ENCODE measurements at regions not wholly inside any gene's neighbourhood (a gene's known extent, or its start where the extent isn't known, plus 50 kb on each side); places are given as distances from the start of the nearest gene placed in this dataset.

GRCh38 chr18:26723981-26724380 is 141.5 kb downstream of the AQP4 start:
- ATAC-seq, result no peak
- TF ChIP-seq ZC3H10 (CRISPR knock-in tag; IDR thresholded peaks at IDR 0.05) (no peak), OSR1 (CRISPR knock-in tag; IDR thresholded peaks at IDR 0.05) (no peak), CSDC2 (CRISPR knock-in tag; IDR thresholded peaks at IDR 0.05) (no peak)

GRCh38 chr18:26722565-26722931 is 143.0 kb downstream of the AQP4 start:
- ATAC-seq, result no peak
- TF ChIP-seq CSRNP3 (CRISPR knock-in tag; IDR thresholded peaks at IDR 0.05) (no peak), OSR1 (CRISPR knock-in tag; IDR thresholded peaks at IDR 0.05) (no peak), ZC3H10 (CRISPR knock-in tag; IDR thresholded peaks at IDR 0.05) (no peak), ARNTL (CRISPR knock-in tag; IDR thresholded peaks at IDR 0.05; ENCODE audit: borderline replicate concordance, low read depth) (no peak), ZNF70 (CRISPR knock-in tag; IDR thresholded peaks at IDR 0.05) (no peak), BACH2 (CRISPR knock-in tag; IDR thresholded peaks at IDR 0.05; ENCODE audit: borderline replicate concordance) (no peak), CSDC2 (CRISPR knock-in tag; IDR thresholded peaks at IDR 0.05) (no peak), SNAI2 (CRISPR knock-in tag; IDR thresholded peaks at IDR 0.05) (no peak), TSHZ2 (CRISPR knock-in tag; IDR thresholded peaks at IDR 0.05) (no peak), CREB5 (CRISPR knock-in tag; IDR thresholded peaks at IDR 0.05; ENCODE audit: low read depth) (no peak), PPARA (CRISPR knock-in tag; IDR thresholded peaks at IDR 0.05; ENCODE audit: borderline replicate concordance) (no peak), RARB (CRISPR knock-in tag; IDR thresholded peaks at IDR 0.05) (no peak)

- no peak for ATAC-seq
Observed at GRCh38 chr18:26721854-26722564, 143.5 kb downstream of the AQP4 start.

More at GRCh38 chr18:26721854-26722564, 143.5 kb downstream of the AQP4 start:
- no peak for TF ChIP-seq ZNF8 (CRISPR knock-in tag; IDR thresholded peaks at IDR 0.05)
- no peak for TF ChIP-seq TSHZ2 (CRISPR knock-in tag; IDR thresholded peaks at IDR 0.05)
- TF ChIP-seq ESRRG (CRISPR knock-in tag; IDR thresholded peaks at IDR 0.05), result no peak
- TF ChIP-seq GLIS3 (CRISPR knock-in tag; IDR thresholded peaks at IDR 0.05), result no peak
- no peak for TF ChIP-seq ARNTL (CRISPR knock-in tag; IDR thresholded peaks at IDR 0.05; ENCODE audit: borderline replicate concordance, low read depth)
- no peak for TF ChIP-seq TCF4 (CRISPR knock-in tag; IDR thresholded peaks at IDR 0.05; ENCODE audit: borderline replicate concordance)
- no peak for TF ChIP-seq ZNF565 (CRISPR knock-in tag; conservative IDR thresholded peaks at IDR 0.05; ENCODE audit: low read depth)
- TF ChIP-seq TOX (CRISPR knock-in tag; IDR thresholded peaks at IDR 0.05; ENCODE audit: borderline replicate concordance), result no peak
- no peak for TF ChIP-seq CREB5 (CRISPR knock-in tag; IDR thresholded peaks at IDR 0.05; ENCODE audit: low read depth)
- TF ChIP-seq ZNF70 (CRISPR knock-in tag; IDR thresholded peaks at IDR 0.05), result no peak
- TF ChIP-seq SNAI2 (CRISPR knock-in tag; IDR thresholded peaks at IDR 0.05), result no peak
- no peak for TF ChIP-seq ZFP30 (CRISPR knock-in tag; IDR thresholded peaks at IDR 0.05)
- no peak for TF ChIP-seq ISL1 (CRISPR knock-in tag; IDR thresholded peaks at IDR 0.05)
- TF ChIP-seq PATZ1 (CRISPR knock-in tag; IDR thresholded peaks at IDR 0.05; ENCODE audit: borderline replicate concordance), result no peak
- no peak for TF ChIP-seq ZC3H10 (CRISPR knock-in tag; IDR thresholded peaks at IDR 0.05)
- TF ChIP-seq OSR1 (CRISPR knock-in tag; IDR thresholded peaks at IDR 0.05), result no peak
- no peak for TF ChIP-seq POU6F1 (CRISPR knock-in tag; IDR thresholded peaks at IDR 0.05; ENCODE audit: borderline replicate concordance, low read depth)
- no peak for TF ChIP-seq CSRNP3 (CRISPR knock-in tag; IDR thresholded peaks at IDR 0.05)
